Neural progenitor cell (in vitro differentiated cells): ENCODE measurements at regions not wholly inside any gene's neighbourhood (a gene's known extent, or its start where the extent isn't known, plus 50 kb on each side); places are given as distances from the start of the nearest gene placed in this dataset.

Experiments
- CTCF ChIP-seq: fragments of 200-600 bp; sonication (generic); IDR thresholded peaks from 2 replicates; pipeline ENCODE4 v1.5.1; 2017; ENCODE audit warnings: antibody characterized with exemption, mild to moderate bottlenecking
- EZH2 ChIP-seq: fragments of 200-600 bp; sonication (generic); IDR thresholded peaks from 2 replicates; pipeline ENCODE4 v1.6.1; 2017; ENCODE audit warnings: antibody characterized with exemption, mild to moderate bottlenecking, moderate library complexity

GRCh38 chr10:36117890-36118289, 475.8 kb upstream of the FZD8 start:
- TF ChIP-seq CTCF (no peak), EZH2 (no peak)
